HEK293 (cell line): ENCODE measurements at regions not wholly inside any gene's neighbourhood (a gene's known extent, or its start where the extent isn't known, plus 50 kb on each side); places are given as distances from the start of the nearest gene placed in this dataset.

Source experiments
- CTCF ChIP-seq: fragments of 450-650 bp; formaldehyde crosslinking; IDR thresholded peaks from 2 replicates; pipeline ENCODE4 v1.5.1; 2016; ENCODE audit warnings: missing biosample characterization, missing genetic modification characterization
- REST ChIP-seq: fragments of 450-650 bp; formaldehyde crosslinking; IDR thresholded peaks from 2 replicates; pipeline ENCODE4 v1.5.1; 2016; ENCODE audit warnings: missing biosample characterization, missing genetic modification characterization
- TCF7L2 ChIP-seq: IDR thresholded peaks from 2 replicates; pipeline ENCODE4 v1.6.1; 2011; ENCODE audit warnings: low read depth, mild to moderate bottlenecking, inconsistent platforms, low read length, moderate library complexity, borderline replicate concordance
- ZBTB7A ChIP-seq: fragments of 450-650 bp; formaldehyde crosslinking; IDR thresholded peaks from 2 replicates; pipeline ENCODE4 v1.5.1; 2016; ENCODE audit warnings: low read depth, missing biosample characterization, missing genetic modification characterization
- ZNF239 ChIP-seq: fragments of 450-650 bp; formaldehyde crosslinking; IDR thresholded peaks from 2 replicates; pipeline ENCODE4 v1.5.1; 2016; ENCODE audit warnings: missing biosample characterization, missing genetic modification characterization
- ZNF24 ChIP-seq: fragments of 450-650 bp; formaldehyde crosslinking; IDR thresholded peaks from 2 replicates; pipeline ENCODE4 v1.5.1; 2016; ENCODE audit warnings: missing biosample characterization, missing genetic modification characterization
- ZNF660 ChIP-seq: fragments of 450-650 bp; IDR thresholded peaks from 2 replicates; pipeline ENCODE4 v1.5.1; 2018; ENCODE audit warnings: missing biosample characterization, mild to moderate bottlenecking, missing genetic modification characterization
- TF ChIP-seq, protein P1 (sequence below): fragments of 450-650 bp; formaldehyde crosslinking; IDR thresholded peaks from 2 replicates; pipeline ENCODE4 v1.5.1; 2016; ENCODE audit warnings: missing biosample characterization, missing genetic modification characterization
- TF ChIP-seq, protein P2 (sequence below): fragments of 450-650 bp; formaldehyde crosslinking; IDR thresholded peaks from 2 replicates; pipeline ENCODE4 v1.5.1; 2016; ENCODE audit warnings: missing biosample characterization, missing genetic modification characterization
- TF ChIP-seq, protein P3 (sequence below): fragments of 450-650 bp; formaldehyde crosslinking; IDR thresholded peaks from 2 replicates; pipeline ENCODE4 v1.5.1; 2016; ENCODE audit warnings: missing biosample characterization, missing genetic modification characterization, borderline replicate concordance

DNA sequence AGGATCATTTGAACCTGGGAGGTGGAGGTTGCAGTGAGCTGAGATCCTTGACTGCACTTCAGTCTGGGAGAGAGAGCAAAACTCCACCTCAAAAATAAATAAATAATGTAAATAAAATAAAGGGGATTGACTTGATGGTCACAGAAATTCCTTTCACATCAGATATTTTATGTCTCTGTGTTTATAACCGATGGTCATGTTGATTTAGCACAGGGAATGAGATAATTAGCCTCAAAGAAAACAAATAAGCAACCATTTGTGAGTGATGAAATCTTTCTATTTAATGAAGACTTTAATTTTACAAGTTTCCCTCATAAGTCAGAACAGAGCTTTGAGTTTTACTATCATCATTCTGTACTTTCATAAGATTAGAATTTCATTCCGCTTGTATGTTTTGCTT lies 64.8 kb upstream of the NUPR2 start:
- TF ChIP-seq CTCF (tag by site-specific recombination): no peak
- no peak for TF ChIP-seq ZNF239
- TF ChIP-seq, protein P1, sequence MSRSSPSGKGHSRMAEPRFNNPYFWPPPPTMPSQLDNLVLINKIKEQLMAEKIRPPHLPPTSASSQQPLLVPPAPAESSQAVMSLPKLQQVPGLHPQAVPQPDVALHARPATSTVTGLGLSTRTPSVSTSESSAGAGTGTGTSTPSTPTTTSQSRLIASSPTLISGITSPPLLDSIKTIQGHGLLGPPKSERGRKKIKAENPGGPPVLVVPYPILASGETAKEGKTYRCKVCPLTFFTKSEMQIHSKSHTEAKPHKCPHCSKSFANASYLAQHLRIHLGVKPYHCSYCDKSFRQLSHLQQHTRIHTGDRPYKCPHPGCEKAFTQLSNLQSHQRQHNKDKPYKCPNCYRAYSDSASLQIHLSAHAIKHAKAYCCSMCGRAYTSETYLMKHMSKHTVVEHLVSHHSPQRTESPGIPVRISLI (tag by site-specific recombination): no peak
- no peak for TF ChIP-seq REST (tag by site-specific recombination)
- no peak for TF ChIP-seq ZNF660
- TF ChIP-seq, protein P2, sequence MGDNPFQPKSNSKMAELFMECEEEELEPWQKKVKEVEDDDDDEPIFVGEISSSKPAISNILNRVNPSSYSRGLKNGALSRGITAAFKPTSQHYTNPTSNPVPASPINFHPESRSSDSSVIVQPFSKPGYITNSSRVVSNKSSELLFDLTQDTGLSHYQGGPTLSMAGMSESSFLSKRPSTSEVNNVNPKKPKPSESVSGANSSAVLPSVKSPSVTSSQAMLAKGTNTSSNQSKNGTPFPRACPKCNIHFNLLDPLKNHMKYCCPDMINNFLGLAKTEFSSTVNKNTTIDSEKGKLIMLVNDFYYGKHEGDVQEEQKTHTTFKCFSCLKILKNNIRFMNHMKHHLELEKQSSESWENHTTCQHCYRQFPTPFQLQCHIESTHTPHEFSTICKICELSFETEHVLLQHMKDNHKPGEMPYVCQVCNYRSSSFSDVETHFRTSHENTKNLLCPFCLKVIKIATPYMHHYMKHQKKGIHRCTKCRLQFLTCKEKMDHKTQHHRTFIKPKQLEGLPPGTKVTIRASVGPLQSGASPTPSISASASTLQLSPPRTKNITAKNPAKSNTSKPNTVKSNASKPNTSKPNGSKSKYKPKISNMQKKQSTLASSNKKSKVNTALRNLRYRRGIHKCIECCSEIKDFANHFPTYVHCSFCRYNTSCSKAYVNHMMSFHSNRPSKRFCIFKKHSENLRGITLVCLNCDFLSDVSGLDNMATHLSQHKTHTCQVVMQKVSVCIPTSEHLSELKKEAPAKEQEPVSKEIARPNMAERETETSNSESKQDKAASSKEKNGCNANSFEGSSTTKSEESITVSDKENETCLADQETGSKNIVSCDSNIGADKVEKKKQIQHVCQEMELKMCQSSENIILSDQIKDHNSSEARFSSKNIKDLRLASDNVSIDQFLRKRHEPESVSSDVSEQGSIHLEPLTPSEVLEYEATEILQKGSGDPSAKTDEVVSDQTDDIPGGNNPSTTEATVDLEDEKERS (tag by site-specific recombination): no peak
- TF ChIP-seq TCF7L2: no peak
- TF ChIP-seq ZBTB7A (tag by site-specific recombination): no peak
- TF ChIP-seq, protein P3, sequence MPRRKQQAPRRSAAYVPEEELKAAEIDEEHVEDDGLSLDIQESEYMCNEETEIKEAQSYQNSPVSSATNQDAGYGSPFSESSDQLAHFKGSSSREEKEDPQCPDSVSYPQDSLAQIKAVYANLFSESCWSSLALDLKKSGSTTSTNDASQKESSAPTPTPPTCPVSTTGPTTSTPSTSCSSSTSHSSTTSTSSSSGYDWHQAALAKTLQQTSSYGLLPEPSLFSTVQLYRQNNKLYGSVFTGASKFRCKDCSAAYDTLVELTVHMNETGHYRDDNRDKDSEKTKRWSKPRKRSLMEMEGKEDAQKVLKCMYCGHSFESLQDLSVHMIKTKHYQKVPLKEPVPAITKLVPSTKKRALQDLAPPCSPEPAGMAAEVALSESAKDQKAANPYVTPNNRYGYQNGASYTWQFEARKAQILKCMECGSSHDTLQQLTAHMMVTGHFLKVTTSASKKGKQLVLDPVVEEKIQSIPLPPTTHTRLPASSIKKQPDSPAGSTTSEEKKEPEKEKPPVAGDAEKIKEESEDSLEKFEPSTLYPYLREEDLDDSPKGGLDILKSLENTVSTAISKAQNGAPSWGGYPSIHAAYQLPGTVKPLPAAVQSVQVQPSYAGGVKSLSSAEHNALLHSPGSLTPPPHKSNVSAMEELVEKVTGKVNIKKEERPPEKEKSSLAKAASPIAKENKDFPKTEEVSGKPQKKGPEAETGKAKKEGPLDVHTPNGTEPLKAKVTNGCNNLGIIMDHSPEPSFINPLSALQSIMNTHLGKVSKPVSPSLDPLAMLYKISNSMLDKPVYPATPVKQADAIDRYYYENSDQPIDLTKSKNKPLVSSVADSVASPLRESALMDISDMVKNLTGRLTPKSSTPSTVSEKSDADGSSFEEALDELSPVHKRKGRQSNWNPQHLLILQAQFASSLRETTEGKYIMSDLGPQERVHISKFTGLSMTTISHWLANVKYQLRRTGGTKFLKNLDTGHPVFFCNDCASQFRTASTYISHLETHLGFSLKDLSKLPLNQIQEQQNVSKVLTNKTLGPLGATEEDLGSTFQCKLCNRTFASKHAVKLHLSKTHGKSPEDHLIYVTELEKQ (tag by site-specific recombination): no peak
- no peak for TF ChIP-seq ZNF24 (tag by site-specific recombination)
